Cardiac muscle cell (in vitro differentiated cells and primary cell): ENCODE measurements at regions not wholly inside any gene's neighbourhood (a gene's known extent, or its start where the extent isn't known, plus 50 kb on each side); places are given as distances from the start of the nearest gene placed in this dataset.
A peak's percentile ranks its signal among the peaks of the same experiment; 100 is the strongest.

Experiments used
- DNase-seq, 2 donors: peaks; one replicate each; pipeline versions ENCODE4 v3.0.0 to v3.0.0-alpha.2; 2010 to 2017; ENCODE audit warnings: low read depth in 1 of 2, low spot score in 1 of 2
- H3K27ac ChIP-seq: fragments of 200-600 bp; sonication (generic); 2 replicates; pipeline ENCODE4 v1.5.1; 2016
- H3K27me3 ChIP-seq: fragments of 200-600 bp; sonication (generic); 2 replicates; pipeline ENCODE4 v1.6.0; 2016; ENCODE audit warnings: control low read depth
- H3K36me3 ChIP-seq: fragments of 200-600 bp; sonication (generic); 2 replicates; pipeline ENCODE4 v1.5.1; 2016; ENCODE audit warnings: control low read depth
- H3K4me1 ChIP-seq: fragments of 200-600 bp; sonication (generic); 2 replicates; pipeline ENCODE4 v1.8.1; 2017; ENCODE audit warnings: low read depth, mild to moderate bottlenecking, mixed run types
- H3K4me3 ChIP-seq: fragments of 200-600 bp; sonication (generic); 2 replicates; pipeline ENCODE4 v1.5.1; 2016; ENCODE audit warnings: mild to moderate bottlenecking
- H3K9me3 ChIP-seq: fragments of 200-600 bp; sonication (generic); 2 replicates; pipeline ENCODE4 v1.5.1; 2017; ENCODE audit warnings: low read depth, mild to moderate bottlenecking, control low read depth
- TF ChIP-seq, protein P1 (sequence below): IDR thresholded peaks from 2 replicates; pipeline ENCODE4 v1.5.1; 2012; ENCODE audit warnings: low read depth, mild to moderate bottlenecking, low read length

DNA sequence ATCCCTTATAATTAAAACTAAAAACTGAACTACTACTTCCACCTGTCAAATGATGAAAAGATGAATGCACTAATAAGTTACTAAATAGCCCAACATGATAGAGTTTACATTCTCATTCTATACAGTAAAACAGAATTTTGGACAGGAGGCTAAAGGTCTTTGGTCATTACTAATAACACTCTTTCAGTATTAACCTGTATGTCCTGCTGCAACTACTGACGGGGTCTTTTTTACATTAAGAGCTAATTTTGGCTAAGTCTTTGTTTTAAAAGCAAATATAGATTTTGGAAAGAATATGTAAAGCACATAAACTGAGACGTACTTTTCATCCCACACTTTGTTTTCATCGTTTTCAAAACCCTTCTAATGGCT lies 175.4 kb upstream of the CDKN3 start:
- TF ChIP-seq, protein P1, sequence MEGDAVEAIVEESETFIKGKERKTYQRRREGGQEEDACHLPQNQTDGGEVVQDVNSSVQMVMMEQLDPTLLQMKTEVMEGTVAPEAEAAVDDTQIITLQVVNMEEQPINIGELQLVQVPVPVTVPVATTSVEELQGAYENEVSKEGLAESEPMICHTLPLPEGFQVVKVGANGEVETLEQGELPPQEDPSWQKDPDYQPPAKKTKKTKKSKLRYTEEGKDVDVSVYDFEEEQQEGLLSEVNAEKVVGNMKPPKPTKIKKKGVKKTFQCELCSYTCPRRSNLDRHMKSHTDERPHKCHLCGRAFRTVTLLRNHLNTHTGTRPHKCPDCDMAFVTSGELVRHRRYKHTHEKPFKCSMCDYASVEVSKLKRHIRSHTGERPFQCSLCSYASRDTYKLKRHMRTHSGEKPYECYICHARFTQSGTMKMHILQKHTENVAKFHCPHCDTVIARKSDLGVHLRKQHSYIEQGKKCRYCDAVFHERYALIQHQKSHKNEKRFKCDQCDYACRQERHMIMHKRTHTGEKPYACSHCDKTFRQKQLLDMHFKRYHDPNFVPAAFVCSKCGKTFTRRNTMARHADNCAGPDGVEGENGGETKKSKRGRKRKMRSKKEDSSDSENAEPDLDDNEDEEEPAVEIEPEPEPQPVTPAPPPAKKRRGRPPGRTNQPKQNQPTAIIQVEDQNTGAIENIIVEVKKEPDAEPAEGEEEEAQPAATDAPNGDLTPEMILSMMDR: no peak
- no peak overlapping the region for H3K4me3 ChIP-seq
- no peaks in the 10 kb centered on the region for H3K9me3 ChIP-seq
- no peaks in the 10 kb centered on the region for H3K36me3 ChIP-seq
- no peak for DNase-seq
- no peaks in the 10 kb centered on the region for H3K27me3 ChIP-seq
- H3K27ac ChIP-seq: no peak overlapping the region
- H3K4me1 ChIP-seq: peaks cover 34% of the 10 kb centered on the region

DNA sequence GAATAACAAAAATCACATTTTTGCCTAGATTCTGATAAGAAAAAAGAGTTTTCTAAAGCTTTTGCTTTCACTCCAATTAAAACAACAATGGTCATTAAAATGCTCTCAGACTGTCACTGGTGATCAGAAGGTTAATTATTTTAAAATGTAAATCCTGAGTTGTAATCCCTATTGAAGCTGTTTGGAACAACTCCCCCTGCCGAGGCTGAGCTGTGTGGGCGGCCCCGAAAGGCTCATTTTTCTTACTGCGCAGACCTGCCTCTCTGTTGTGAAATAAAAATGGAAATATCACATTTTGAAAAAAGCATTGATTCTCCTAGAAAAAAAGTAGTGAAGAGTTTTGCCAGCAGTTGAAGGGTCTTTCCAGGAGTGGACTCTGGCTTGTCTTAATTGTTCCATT lies 174.8 kb upstream of the CDKN3 start:
- Histone ChIP-seq H3K36me3 (no peaks in the 10 kb centered on the region), H3K4me1 (peaks cover 34% of the 10 kb centered on the region), H3K27me3 (no peaks in the 10 kb centered on the region), H3K27ac (no peak overlapping the region), H3K9me3 (no peaks in the 10 kb centered on the region), H3K4me3 (no peak overlapping the region)
- no peak for DNase-seq
- TF ChIP-seq, protein P1: no peak

DNA sequence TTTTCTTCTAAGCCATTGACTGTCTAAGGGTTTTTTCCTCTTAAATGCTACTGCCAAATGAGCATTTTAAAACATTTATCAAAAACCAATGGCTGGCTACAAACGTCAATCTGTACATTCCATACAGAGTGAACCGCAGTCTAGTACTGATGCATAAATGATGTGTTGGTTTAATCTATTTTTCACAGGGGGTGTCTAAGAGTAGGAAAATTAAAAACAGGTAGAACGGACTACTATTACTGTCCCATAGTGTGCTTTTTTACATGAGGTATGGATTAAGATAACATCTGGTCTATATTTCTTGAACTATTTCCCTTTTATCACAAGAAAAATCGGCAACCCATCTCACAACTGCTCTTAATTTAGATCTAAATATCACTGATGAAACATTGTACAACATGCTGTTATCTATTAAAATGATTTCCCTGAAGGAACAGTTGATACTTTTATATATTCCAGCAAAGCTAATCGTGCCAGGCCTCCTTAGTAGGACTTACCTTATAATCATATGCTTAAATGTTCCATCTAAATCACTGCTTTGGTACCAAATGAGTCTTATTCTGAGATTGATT lies 172.9 kb upstream of the CDKN3 start:
- no peaks in the 10 kb centered on the region for H3K27me3 ChIP-seq
- H3K4me1 ChIP-seq: peaks cover 31% of the 10 kb centered on the region
- H3K36me3 ChIP-seq: no peaks in the 10 kb centered on the region
- DNase-seq: no peak
- no peak overlapping the region for H3K4me3 ChIP-seq
- no peak overlapping the region for H3K27ac ChIP-seq
- TF ChIP-seq, protein P1: no peak
- no peaks in the 10 kb centered on the region for H3K9me3 ChIP-seq

GRCh38 chr14:54225457-54226060 lies 171.2 kb upstream of the CDKN3 start:
- H3K36me3 ChIP-seq: no peaks in the 10 kb centered on the region
- no peaks in the 10 kb centered on the region for H3K27me3 ChIP-seq
- DNase-seq: peak; percentile 24 to 26
- peak overlapping the region; percentile 2 for H3K27ac ChIP-seq
- H3K9me3 ChIP-seq: no peaks in the 10 kb centered on the region
- no peak overlapping the region for H3K4me3 ChIP-seq
- peaks cover 28% of the 10 kb centered on the region for H3K4me1 ChIP-seq
- TF ChIP-seq, protein P1: no peak

GRCh38 chr14:54226103-54226502 lies 170.7 kb upstream of the CDKN3 start:
- Histone ChIP-seq H3K36me3 (no peaks in the 10 kb centered on the region), H3K27ac (no peak overlapping the region), H3K4me1 (peaks cover 29% of the 10 kb centered on the region), H3K9me3 (no peaks in the 10 kb centered on the region), H3K4me3 (no peak overlapping the region), H3K27me3 (no peaks in the 10 kb centered on the region)
- DNase-seq: peak in 1 of 2 donors; percentile 45
- TF ChIP-seq, protein P1: no peak
